Upper lobe of right lung (tissue), 1 donor: ENCODE measurements at regions not wholly inside any gene's neighbourhood (a gene's known extent, or its start where the extent isn't known, plus 50 kb on each side); places are given as distances from the start of the nearest gene placed in this dataset.

ENCODE experiments used
- ATAC-seq: fragments of 200-7000 bp; cut with Tn5 transposase; one replicate; pipeline ENCODE4 v1.9.1; 2020; ENCODE audit warnings: mild to moderate bottlenecking, moderate library complexity
- DNase-seq: peaks from one replicate; pipeline ENCODE4 v3.0.0-alpha.2; 2020
- H3K27ac ChIP-seq: fragments of 200-600 bp; one replicate; pipeline ENCODE4 v1.8.0; 2022
- H3K27me3 ChIP-seq: fragments of 200-600 bp; one replicate; pipeline ENCODE4 v1.8.0; 2022; ENCODE audit warnings: mild to moderate bottlenecking
- H3K36me3 ChIP-seq: fragments of 200-600 bp; one replicate; pipeline ENCODE4 v1.8.0; 2022
- H3K4me1 ChIP-seq: fragments of 200-600 bp; one replicate; pipeline ENCODE4 v1.8.0; 2022
- H3K4me3 ChIP-seq: fragments of 200-600 bp; one replicate; pipeline ENCODE4 v1.8.0; 2022; ENCODE audit warnings: mild to moderate bottlenecking
- H3K9me3 ChIP-seq: fragments of 200-600 bp; one replicate; pipeline ENCODE4 v1.8.0; 2022
- intact Hi-C: fragments of 100-400 bp; cut with DNase I; formaldehyde crosslinking; loops from one replicate; pipeline ENCODE4 v1.11.0; 2022
- TF ChIP-seq, protein P1 (sequence below): fragments of 200-600 bp; IDR thresholded peaks from one replicate; pipeline ENCODE4 v1.8.0; 2022; ENCODE audit warnings: antibody characterized with exemption
- donor health status: DM: no; HTN: yes; CAD: no; lungs with severe emphysema.

DNA sequence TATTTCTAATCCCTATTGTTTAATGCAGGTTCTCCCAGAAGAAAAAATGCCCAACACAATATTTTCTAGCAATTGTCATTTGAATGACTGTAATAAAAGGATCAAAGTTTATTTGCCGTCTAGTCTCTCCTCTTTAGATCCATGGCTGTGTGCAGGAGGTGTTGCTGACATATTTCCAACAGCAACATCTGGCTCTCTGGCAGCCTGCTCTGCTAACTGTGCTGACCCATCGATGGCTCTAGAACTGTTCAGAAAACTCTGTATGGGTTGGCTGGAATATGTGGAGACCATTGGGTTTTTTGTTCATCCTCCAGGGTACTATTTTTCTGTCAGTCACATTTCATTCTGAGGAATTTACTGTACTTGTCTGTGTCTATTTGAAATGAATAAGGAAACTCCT, 202.0 kb upstream of the SLC27A6 start:
- DNase-seq (no peak), ATAC-seq (no peak)
- Histone ChIP-seq H3K36me3 (no peaks in the 10 kb centered on the region), H3K4me1 (no peaks in the 10 kb centered on the region), H3K27me3 (no peaks in the 10 kb centered on the region), H3K9me3 (no peaks in the 10 kb centered on the region), H3K27ac (no peak overlapping the region), H3K4me3 (no peak overlapping the region)
- TF ChIP-seq, protein P1, sequence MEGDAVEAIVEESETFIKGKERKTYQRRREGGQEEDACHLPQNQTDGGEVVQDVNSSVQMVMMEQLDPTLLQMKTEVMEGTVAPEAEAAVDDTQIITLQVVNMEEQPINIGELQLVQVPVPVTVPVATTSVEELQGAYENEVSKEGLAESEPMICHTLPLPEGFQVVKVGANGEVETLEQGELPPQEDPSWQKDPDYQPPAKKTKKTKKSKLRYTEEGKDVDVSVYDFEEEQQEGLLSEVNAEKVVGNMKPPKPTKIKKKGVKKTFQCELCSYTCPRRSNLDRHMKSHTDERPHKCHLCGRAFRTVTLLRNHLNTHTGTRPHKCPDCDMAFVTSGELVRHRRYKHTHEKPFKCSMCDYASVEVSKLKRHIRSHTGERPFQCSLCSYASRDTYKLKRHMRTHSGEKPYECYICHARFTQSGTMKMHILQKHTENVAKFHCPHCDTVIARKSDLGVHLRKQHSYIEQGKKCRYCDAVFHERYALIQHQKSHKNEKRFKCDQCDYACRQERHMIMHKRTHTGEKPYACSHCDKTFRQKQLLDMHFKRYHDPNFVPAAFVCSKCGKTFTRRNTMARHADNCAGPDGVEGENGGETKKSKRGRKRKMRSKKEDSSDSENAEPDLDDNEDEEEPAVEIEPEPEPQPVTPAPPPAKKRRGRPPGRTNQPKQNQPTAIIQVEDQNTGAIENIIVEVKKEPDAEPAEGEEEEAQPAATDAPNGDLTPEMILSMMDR: no peak
- intact Hi-C loops: no loop called here

GRCh38 chr5:128764601-128765310, 200.5 kb upstream of the SLC27A6 start:
- intact Hi-C loops: no loop called here
- DNase-seq: no peak
- Histone ChIP-seq H3K4me3 (no peak overlapping the region), H3K4me1 (no peaks in the 10 kb centered on the region), H3K36me3 (no peaks in the 10 kb centered on the region), H3K27ac (no peak overlapping the region), H3K9me3 (no peaks in the 10 kb centered on the region), H3K27me3 (no peaks in the 10 kb centered on the region)
- TF ChIP-seq, protein P1: no peak
- ATAC-seq: no peak

DNA sequence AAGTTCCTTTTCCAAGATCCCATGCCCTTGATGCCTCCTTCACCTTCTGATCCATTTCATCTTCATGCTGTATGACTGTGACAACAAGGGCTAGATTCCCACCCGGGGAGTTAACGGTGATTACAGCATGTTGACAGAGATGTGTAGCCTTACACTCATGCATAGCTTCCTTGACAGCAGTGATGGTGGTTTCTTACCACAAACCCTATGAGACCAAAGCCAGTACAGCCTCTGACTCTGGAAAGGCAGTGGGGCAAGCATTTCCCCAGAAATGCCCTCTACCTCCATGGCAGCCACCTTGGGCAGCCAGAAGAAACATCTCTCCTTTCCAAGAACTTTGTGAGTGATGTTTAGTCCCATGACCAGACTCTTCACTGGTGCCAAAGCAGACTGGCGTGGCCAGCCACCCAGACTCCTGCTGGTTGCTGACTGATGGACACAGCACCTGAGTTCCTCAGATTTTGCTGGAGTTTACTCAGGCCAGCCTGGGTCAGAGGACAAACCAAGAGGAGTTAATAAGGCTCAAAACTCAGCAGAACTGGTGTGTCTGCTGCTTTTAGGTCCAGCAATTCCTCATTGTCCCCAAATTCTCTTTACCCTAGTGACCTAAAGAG, 199.7 kb upstream of the SLC27A6 start:
- TF ChIP-seq, protein P1: no peak
- H3K9me3 ChIP-seq: no peaks in the 10 kb centered on the region
- ATAC-seq (no peak), DNase-seq (no peak)
- H3K27me3 ChIP-seq: no peaks in the 10 kb centered on the region
- H3K4me3 ChIP-seq: no peak overlapping the region
- intact Hi-C loops: no loop called here
- no peak overlapping the region for H3K27ac ChIP-seq
- no peaks in the 10 kb centered on the region for H3K36me3 ChIP-seq
- no peaks in the 10 kb centered on the region for H3K4me1 ChIP-seq

- Histone ChIP-seq H3K4me1 (no peaks in the 10 kb centered on the region), H3K9me3 (no peaks in the 10 kb centered on the region), H3K4me3 (no peak overlapping the region), H3K27ac (no peak overlapping the region), H3K27me3 (no peaks in the 10 kb centered on the region), H3K36me3 (no peaks in the 10 kb centered on the region)
- intact Hi-C loops: no loop called here
- TF ChIP-seq, protein P1: no peak
- ATAC-seq: no peak
- DNase-seq: no peak
Observed at GRCh38 chr5:128766406-128766805, 198.9 kb upstream of the SLC27A6 start.

DNA sequence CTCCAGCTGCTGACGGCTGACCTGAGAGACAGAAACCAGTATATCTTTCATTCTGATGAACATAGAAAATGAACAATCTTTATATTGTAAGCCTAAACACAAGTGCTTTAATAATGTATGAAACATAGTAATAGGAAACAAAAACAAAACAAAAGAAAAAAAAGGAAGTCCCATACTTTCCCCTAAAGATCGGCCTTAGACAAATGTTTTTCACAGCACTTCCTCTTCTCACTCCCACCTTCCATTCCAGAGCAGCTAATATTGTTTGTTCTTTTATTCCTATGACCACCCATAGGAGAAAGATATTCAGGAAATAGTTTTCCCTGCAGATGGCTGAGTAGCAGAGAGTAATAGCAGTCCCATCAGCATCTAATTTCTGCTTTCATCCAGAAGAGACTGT, 194.4 kb upstream of the SLC27A6 start:
- Histone ChIP-seq H3K27ac (no peak overlapping the region), H3K4me1 (no peaks in the 10 kb centered on the region), H3K27me3 (no peaks in the 10 kb centered on the region), H3K9me3 (no peaks in the 10 kb centered on the region), H3K4me3 (no peak overlapping the region), H3K36me3 (no peaks in the 10 kb centered on the region)
- ATAC-seq: no peak
- intact Hi-C loops: no loop called here
- TF ChIP-seq, protein P1: no peak
- DNase-seq: no peak
